GM12878 (cell line): ENCODE measurements at regions not wholly inside any gene's neighbourhood (a gene's known extent, or its start where the extent isn't known, plus 50 kb on each side); places are given as distances from the start of the nearest gene placed in this dataset.

Source experiments
- ATAC-seq: fragments of 200-7000 bp; cut with Tn5 transposase; 3 replicates; pipeline ENCODE4 v1.9.1; 2020; ENCODE audit warnings: mild to moderate bottlenecking, moderate library complexity
- BruUV-seq: library from RNA; stranded (reverse); fragments of 400-500 nt; replicated peaks from 2 replicates; lab custom pipeline; 2021; lab: Mats Ljungman, UMichigan
- CTCF ChIA-PET: fragments of 300-600 bp; sonication (Branson Sonifier 250); formaldehyde crosslinking; extraction: SDS; loops from one replicate; lab custom pipeline; 2021; ENCODE audit warnings: inconsistent platforms; lab: Yijun Ruan, JAX
- POLR2A ChIA-PET: fragments of 350-600 bp; formaldehyde crosslinking; extraction: SDS; loops from one replicate; lab custom pipeline; 2021; ENCODE audit warnings: inconsistent platforms; lab: Charles Lee
- RAD21 ChIA-PET: fragments of 300-600 bp; sonication (Branson Sonifier 250); formaldehyde crosslinking; loops from one replicate; lab custom pipeline; 2023; ENCODE audit warnings: antibody characterized with exemption; ENCODE audit not compliant: unreplicated experiment; lab: Charles Lee
- SMC1A ChIA-PET: fragments of 300-600 bp; sonication (Branson Sonifier 250); formaldehyde crosslinking; loops from one replicate; lab custom pipeline; 2023; ENCODE audit not compliant: unreplicated experiment, uncharacterized antibody; lab: Charles Lee
- DNase-seq: peaks from one replicate; pipeline ENCODE4 v3.0.0-alpha.2; 2011; ENCODE audit warnings: low read depth, low spot score
- FAIRE-seq: peaks from 3 replicates; lab custom pipeline; 2011; peaks lifted over from hg19 to GRCh38; lab: Jason Lieb, UNC
- H2AFZ ChIP-seq: 2 replicates; pipeline ENCODE4 v1.6.0; 2011; ENCODE audit warnings: low read depth, low read length, control low read depth; ENCODE audit not compliant: control insufficient read depth
- H3K27ac ChIP-seq: 2 replicates; pipeline ENCODE4 v1.5.1; 2011; ENCODE audit warnings: control low read depth; ENCODE audit not compliant: control insufficient read depth, insufficient read depth
- H3K27me3 ChIP-seq, 2 experiments: replicated peaks in 1 of 2; 2 replicates each; pipeline versions ENCODE4 v1.6.0 to v1.6.1; 2011; ENCODE audit warnings: low read length in 1 of 2; ENCODE audit not compliant: control insufficient read depth in 2 of 2, insufficient read depth in 2 of 2
- H3K36me3 ChIP-seq, 2 experiments: 2 replicates each; pipeline ENCODE4 v1.5.1; 2011; ENCODE audit warnings: low read length in 1 of 2; ENCODE audit not compliant: control insufficient read depth in 2 of 2, insufficient read depth in 2 of 2
- H3K4me1 ChIP-seq: 2 replicates; pipeline ENCODE4 v1.6.1; 2011; ENCODE audit warnings: mild to moderate bottlenecking, low read length, moderate library complexity, mixed read lengths; ENCODE audit not compliant: control insufficient read depth, insufficient read depth
- H3K4me2 ChIP-seq: 2 replicates; pipeline ENCODE4 v1.6.0; 2011; ENCODE audit warnings: control low read depth; ENCODE audit not compliant: control insufficient read depth, insufficient read depth
- H3K4me3 ChIP-seq: fragments of 200-600 bp; sonication (generic); 2 replicates; pipeline ENCODE4 v1.5.1; 2016
- H3K79me2 ChIP-seq: 2 replicates; pipeline ENCODE4 v1.6.0; 2011; ENCODE audit warnings: low read length; ENCODE audit not compliant: control insufficient read depth, insufficient read depth
- H3K9ac ChIP-seq: 2 replicates; pipeline ENCODE4 v1.8.0; 2011; ENCODE audit warnings: low read length, control low read depth, mixed read lengths; ENCODE audit not compliant: control insufficient read depth, insufficient read depth
- H3K9me3 ChIP-seq: replicated peaks from 3 replicates; pipeline ENCODE4 v1.5.1; 2011; ENCODE audit warnings: mild to moderate bottlenecking, low read length; ENCODE audit not compliant: control insufficient read depth, insufficient read depth
- H4K20me1 ChIP-seq: 2 replicates; pipeline ENCODE4 v1.6.0; 2011; ENCODE audit not compliant: control insufficient read depth, insufficient read depth
- BCL11A ChIP-seq: IDR thresholded peaks from 2 replicates; pipeline ENCODE4 v1.6.1; 2011; ENCODE audit warnings: low read depth, low read length
- BMI1 ChIP-seq: fragments of 450-650 bp; IDR thresholded peaks from 2 replicates; pipeline ENCODE4 v1.6.1; 2016; ENCODE audit warnings: mild to moderate bottlenecking, moderate library complexity, borderline replicate concordance
- GATAD2B ChIP-seq: fragments of 450-650 bp; conservative IDR thresholded peaks from 2 replicates; pipeline ENCODE4 v1.6.1; 2017; ENCODE audit warnings: low read depth, mild to moderate bottlenecking, moderate library complexity
- JUNB ChIP-seq: IDR thresholded peaks from 2 replicates; pipeline ENCODE4 v1.6.1; 2016; ENCODE audit warnings: antibody characterized with exemption, mild to moderate bottlenecking
- MYC ChIP-seq: IDR thresholded peaks from 2 replicates; pipeline ENCODE4 v1.6.1; 2011; ENCODE audit warnings: mild to moderate bottlenecking, low read length, moderate library complexity, inconsistent platforms; ENCODE audit not compliant: insufficient read depth, insufficient replicate concordance, insufficient read length, severe bottlenecking
- NFXL1 ChIP-seq: fragments of 450-650 bp; IDR thresholded peaks from 2 replicates; pipeline ENCODE4 v1.6.1; 2017; ENCODE audit warnings: antibody characterized with exemption, mild to moderate bottlenecking, borderline replicate concordance
- NR2F1 ChIP-seq: fragments of 450-650 bp; conservative IDR thresholded peaks from 2 replicates; pipeline ENCODE4 v1.6.1; 2017; ENCODE audit warnings: mild to moderate bottlenecking
- SPI1 ChIP-seq: IDR thresholded peaks from 2 replicates; pipeline ENCODE4 v1.6.1; 2011; ENCODE audit warnings: low read depth, mild to moderate bottlenecking, low read length, moderate library complexity, borderline replicate concordance; ENCODE audit not compliant: insufficient read depth
- TARDBP ChIP-seq: IDR thresholded peaks from 2 replicates; pipeline ENCODE4 v1.6.1; 2016; ENCODE audit warnings: borderline replicate concordance
- YY1 ChIP-seq: IDR thresholded peaks from 2 replicates; pipeline ENCODE4 v1.6.1; 2011; ENCODE audit warnings: low read depth, mild to moderate bottlenecking, low read length
- ZNF207 ChIP-seq: fragments of 450-650 bp; IDR thresholded peaks from 2 replicates; pipeline ENCODE4 v1.6.1; 2014; ENCODE audit warnings: antibody characterized with exemption, mild to moderate bottlenecking, borderline replicate concordance
- WGBS: methylation state at CpG from one replicate; pipeline ENCODE4 v1.1.6; 2016; ENCODE audit warnings: low lambda C conversion rate; ENCODE audit not compliant: insufficient replicate concordance, insufficient coverage; ENCODE audit errors: missing lambda C conversion rate; 5-methylcytosine and 5-hydroxymethylcytosine counted together
- in situ Hi-C: fragments of 300-500 bp; cut with MboI; formaldehyde crosslinking; loops from 9 replicates; pipeline ENCODE4 v1.14.3; 2018; ENCODE audit warnings: mixed read lengths
- intact Hi-C: fragments of 100-400 bp; cut with micrococcal nuclease; formaldehyde crosslinking; loops from one replicate; pipeline ENCODE4 v1.14.2; 2022; ENCODE audit not compliant: unreplicated experiment
- TF ChIP-seq, protein P1 (sequence below): IDR thresholded peaks from 2 replicates; pipeline ENCODE4 v1.6.1; 2012; ENCODE audit warnings: low read length, inconsistent platforms
- TF ChIP-seq, protein P2 (sequence below): fragments of 450-650 bp; IDR thresholded peaks from 2 replicates; pipeline ENCODE4 v1.6.1; 2017; ENCODE audit warnings: antibody characterized with exemption, mild to moderate bottlenecking, moderate library complexity

GRCh38 chr2:15811367-15811766 is 129.0 kb upstream of the MYCN start:
- BruUV-seq, result no TSS peak
- intact Hi-C loops, result no loop called here
- Histone ChIP-seq H2AFZ (no peak overlapping the region), H3K4me2 (no peak overlapping the region), H4K20me1 (no peaks in the 10 kb centered on the region), H3K4me3 (no peak overlapping the region), H3K27me3 (peaks cover 5 to 7% of the 10 kb centered on the region in 2 experiments; a peak in 3 of 4 replicates), H3K27ac (no peak overlapping the region)
- DNase-seq, result no peak
- CTCF ChIA-PET, result no interaction called here
- TF ChIP-seq ZNF207 (no peak), GATAD2B (no peak), MYC (no peak), NR2F1 (no peak), YY1 (no peak)
- TF ChIP-seq, all 136 proteins: peak for 0
- POLR2A ChIA-PET, result no interaction called here
- in situ Hi-C loops, result no loop called here
- RAD21 ChIA-PET, result no interaction called here
- no peak for FAIRE-seq
- Histone ChIP-seq H3K9ac (no peak overlapping the region), H3K4me1 (no peaks in the 10 kb centered on the region), H3K36me3 (no peaks in the 10 kb centered on the region), H3K9me3 (no peaks in the 10 kb centered on the region), H3K79me2 (no peaks in the 10 kb centered on the region)
- ATAC-seq, result no peak
- 34% methylated on average over 7 of the region's 8 CpGs for WGBS
- SMC1A ChIA-PET, result no interaction called here

DNA sequence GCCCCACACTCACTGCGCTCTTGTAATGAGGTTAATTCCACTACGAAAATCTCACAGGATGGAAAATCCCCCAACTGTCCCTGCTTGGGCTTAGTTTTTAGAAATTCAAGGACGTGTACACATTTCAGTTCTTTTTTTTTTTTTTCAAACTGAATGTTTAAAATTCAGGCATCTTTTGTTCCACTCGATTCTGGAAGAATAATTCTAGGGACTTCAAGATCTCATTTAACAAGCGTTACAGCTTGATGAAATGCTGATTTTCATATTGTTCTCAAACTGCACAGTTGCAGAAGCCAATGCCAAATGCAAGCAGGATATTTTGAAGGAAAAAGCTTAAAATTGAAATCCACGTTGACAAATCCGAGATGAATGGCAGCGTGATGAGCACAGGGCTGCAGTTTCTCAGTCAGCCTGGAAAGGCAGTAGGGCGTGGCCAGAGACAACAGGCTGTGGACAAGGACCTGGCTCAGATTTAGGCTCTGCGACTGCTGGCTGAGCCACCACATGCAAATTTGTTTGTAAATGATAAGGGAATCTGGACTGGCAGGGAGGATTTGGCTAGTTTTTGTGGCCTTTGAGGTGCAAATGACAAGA is 128.1 kb upstream of the MYCN start:
- H2AFZ ChIP-seq, result no peak overlapping the region
- BruUV-seq, result no TSS peak
- ATAC-seq (no peak), DNase-seq (no peak), FAIRE-seq (no peak)
- ChIA-PET CTCF (no interaction called here), RAD21 (no interaction called here), SMC1A (no interaction called here), POLR2A (no interaction called here)
- no peak overlapping the region for H3K27ac ChIP-seq
- no peaks in the 10 kb centered on the region for H4K20me1 ChIP-seq
- H3K79me2 ChIP-seq, result no peaks in the 10 kb centered on the region
- no peak overlapping the region for H3K4me2 ChIP-seq
- H3K9me3 ChIP-seq, result no peaks in the 10 kb centered on the region
- H3K9ac ChIP-seq, result no peak overlapping the region
- 19% methylated on average over 10 of the region's 10 CpGs for WGBS
- intact Hi-C loops, result no loop called here
- H3K4me1 ChIP-seq, result no peaks in the 10 kb centered on the region
- peaks cover 5 to 7% of the 10 kb centered on the region in 2 experiments; a peak in 3 of 4 replicates for H3K27me3 ChIP-seq
- in situ Hi-C loops, result no loop called here
- no peak overlapping the region for H3K4me3 ChIP-seq
- H3K36me3 ChIP-seq, result no peaks in the 10 kb centered on the region
- TF ChIP-seq NFXL1, result no peak
- TF ChIP-seq, protein P1, sequence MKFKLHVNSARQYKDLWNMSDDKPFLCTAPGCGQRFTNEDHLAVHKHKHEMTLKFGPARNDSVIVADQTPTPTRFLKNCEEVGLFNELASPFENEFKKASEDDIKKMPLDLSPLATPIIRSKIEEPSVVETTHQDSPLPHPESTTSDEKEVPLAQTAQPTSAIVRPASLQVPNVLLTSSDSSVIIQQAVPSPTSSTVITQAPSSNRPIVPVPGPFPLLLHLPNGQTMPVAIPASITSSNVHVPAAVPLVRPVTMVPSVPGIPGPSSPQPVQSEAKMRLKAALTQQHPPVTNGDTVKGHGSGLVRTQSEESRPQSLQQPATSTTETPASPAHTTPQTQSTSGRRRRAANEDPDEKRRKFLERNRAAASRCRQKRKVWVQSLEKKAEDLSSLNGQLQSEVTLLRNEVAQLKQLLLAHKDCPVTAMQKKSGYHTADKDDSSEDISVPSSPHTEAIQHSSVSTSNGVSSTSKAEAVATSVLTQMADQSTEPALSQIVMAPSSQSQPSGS, result no peak
- TF ChIP-seq, protein P2, sequence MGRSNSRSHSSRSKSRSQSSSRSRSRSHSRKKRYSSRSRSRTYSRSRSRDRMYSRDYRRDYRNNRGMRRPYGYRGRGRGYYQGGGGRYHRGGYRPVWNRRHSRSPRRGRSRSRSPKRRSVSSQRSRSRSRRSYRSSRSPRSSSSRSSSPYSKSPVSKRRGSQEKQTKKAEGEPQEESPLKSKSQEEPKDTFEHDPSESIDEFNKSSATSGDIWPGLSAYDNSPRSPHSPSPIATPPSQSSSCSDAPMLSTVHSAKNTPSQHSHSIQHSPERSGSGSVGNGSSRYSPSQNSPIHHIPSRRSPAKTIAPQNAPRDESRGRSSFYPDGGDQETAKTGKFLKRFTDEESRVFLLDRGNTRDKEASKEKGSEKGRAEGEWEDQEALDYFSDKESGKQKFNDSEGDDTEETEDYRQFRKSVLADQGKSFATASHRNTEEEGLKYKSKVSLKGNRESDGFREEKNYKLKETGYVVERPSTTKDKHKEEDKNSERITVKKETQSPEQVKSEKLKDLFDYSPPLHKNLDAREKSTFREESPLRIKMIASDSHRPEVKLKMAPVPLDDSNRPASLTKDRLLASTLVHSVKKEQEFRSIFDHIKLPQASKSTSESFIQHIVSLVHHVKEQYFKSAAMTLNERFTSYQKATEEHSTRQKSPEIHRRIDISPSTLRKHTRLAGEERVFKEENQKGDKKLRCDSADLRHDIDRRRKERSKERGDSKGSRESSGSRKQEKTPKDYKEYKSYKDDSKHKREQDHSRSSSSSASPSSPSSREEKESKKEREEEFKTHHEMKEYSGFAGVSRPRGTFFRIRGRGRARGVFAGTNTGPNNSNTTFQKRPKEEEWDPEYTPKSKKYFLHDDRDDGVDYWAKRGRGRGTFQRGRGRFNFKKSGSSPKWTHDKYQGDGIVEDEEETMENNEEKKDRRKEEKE, result no peak
- TF ChIP-seq BCL11A, result no peak
- no peak for TF ChIP-seq SPI1
- TF ChIP-seq BMI1, result no peak
- no peak for TF ChIP-seq JUNB
- TF ChIP-seq TARDBP, result no peak
